Transverse colon (tissue), 3 donors: ENCODE measurements at regions not wholly inside any gene's neighbourhood (a gene's known extent, or its start where the extent isn't known, plus 50 kb on each side); places are given as distances from the start of the nearest gene placed in this dataset.

Source experiments
- EP300 ChIP-seq: sonication (generic); formaldehyde crosslinking; IDR thresholded peaks from one replicate; pipeline ENCODE4 v1.6.1; 2017; ENCODE audit warnings: antibody characterized with exemption, low read depth
- POLR2A ChIP-seq: fragments of 450-650 bp; IDR thresholded peaks from one replicate; pipeline ENCODE4 v1.6.1; 2016; ENCODE audit warnings: antibody characterized with exemption, mild to moderate bottlenecking, moderate library complexity
- TF ChIP-seq, protein P1 (sequence below), 5 experiments: fragments of 200-600 bp in 3 of 5; fragments of 450-650 bp in 2 of 5; sonication (generic) in 3 of 5; IDR thresholded peaks; 1 replicate in 2 of 5; 2 replicates in 3 of 5; pipeline ENCODE4 v1.5.1; 2016 to 2017; ENCODE audit warnings: antibody characterized with exemption in 5 of 5, inconsistent platforms in 3 of 5, mild to moderate bottlenecking in 2 of 5, moderate library complexity in 1 of 5

DNA sequence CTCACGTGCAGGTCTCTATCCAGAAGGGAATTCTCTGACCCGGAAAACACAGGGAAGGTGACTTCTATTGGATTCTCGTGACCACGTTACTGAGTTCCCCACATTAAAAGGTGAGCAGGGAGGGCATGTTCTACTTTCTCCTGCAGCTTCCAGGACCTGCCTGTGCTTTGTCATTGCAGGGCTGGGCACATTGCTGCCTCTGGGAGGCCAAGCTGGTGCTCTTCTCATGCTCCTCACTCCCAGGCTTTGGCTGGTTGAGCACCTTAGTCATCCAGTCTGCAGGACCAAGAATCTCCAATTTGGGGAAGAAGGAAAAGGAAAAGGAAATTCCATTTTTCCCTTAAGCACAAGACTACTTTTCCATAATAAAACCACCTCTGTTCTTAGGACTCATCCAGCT, 86.5 kb upstream of the TMEM72 start:
- no peak for TF ChIP-seq POLR2A
- TF ChIP-seq, protein P1, sequence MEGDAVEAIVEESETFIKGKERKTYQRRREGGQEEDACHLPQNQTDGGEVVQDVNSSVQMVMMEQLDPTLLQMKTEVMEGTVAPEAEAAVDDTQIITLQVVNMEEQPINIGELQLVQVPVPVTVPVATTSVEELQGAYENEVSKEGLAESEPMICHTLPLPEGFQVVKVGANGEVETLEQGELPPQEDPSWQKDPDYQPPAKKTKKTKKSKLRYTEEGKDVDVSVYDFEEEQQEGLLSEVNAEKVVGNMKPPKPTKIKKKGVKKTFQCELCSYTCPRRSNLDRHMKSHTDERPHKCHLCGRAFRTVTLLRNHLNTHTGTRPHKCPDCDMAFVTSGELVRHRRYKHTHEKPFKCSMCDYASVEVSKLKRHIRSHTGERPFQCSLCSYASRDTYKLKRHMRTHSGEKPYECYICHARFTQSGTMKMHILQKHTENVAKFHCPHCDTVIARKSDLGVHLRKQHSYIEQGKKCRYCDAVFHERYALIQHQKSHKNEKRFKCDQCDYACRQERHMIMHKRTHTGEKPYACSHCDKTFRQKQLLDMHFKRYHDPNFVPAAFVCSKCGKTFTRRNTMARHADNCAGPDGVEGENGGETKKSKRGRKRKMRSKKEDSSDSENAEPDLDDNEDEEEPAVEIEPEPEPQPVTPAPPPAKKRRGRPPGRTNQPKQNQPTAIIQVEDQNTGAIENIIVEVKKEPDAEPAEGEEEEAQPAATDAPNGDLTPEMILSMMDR (IDR thresholded peaks at IDR 0.05), result no peak
- TF ChIP-seq EP300, result no peak
